ENCODE measurements at regions not wholly inside any gene's neighbourhood (a gene's known extent, or its start where the extent isn't known, plus 50 kb on each side); places are given as distances from the start of the nearest gene placed in this dataset.

- intact Hi-C loops (cut with DNase I) = no loop called here
These were observed 257.8 kb downstream of the EFNB2 start for GRCh38 chr13:106277484-106278154.

GRCh38 chr13:106276876-106277275 is 258.6 kb downstream of the EFNB2 start:
- H3K4me1 ChIP-seq = no peaks in the 10 kb centered on the region
- no peaks in the 10 kb centered on the region for H3K36me3 ChIP-seq (replicated peaks in 1 of 2; ENCODE audit: insufficient read depth in 1 of 2, low read depth in 2 of 2)
- 87 to 90% methylated on average over 4 of the region's 4 CpGs for WGBS, 2 donors
- no peaks in the 10 kb centered on the region for H3K27me3 ChIP-seq
- no peak for DNase-seq
- H3K9me3 ChIP-seq = no peaks in the 10 kb centered on the region
- no peak for ATAC-seq
- TF ChIP-seq POLR2A (IDR thresholded peaks at IDR 0.05) = no peak
- no peak for TF ChIP-seq CTCF (IDR thresholded peaks at IDR 0.05)
- H3K27ac ChIP-seq = no peak overlapping the region
- no peak overlapping the region for H3K4me3 ChIP-seq
- intact Hi-C loops (cut with DNase I) = no loop called here

More at GRCh38 chr13:106277484-106278154, 257.8 kb downstream of the EFNB2 start:
- WGBS, 2 donors = 62 to 64% methylated on average over 10 of the region's 10 CpGs
- Histone ChIP-seq H3K4me1 (no peaks in the 10 kb centered on the region), H3K9me3 (no peaks in the 10 kb centered on the region), H3K27ac (no peak overlapping the region), H3K36me3 (replicated peaks in 1 of 2; ENCODE audit: insufficient read depth in 1 of 2, low read depth in 2 of 2) (no peaks in the 10 kb centered on the region), H3K27me3 (no peaks in the 10 kb centered on the region), H3K4me3 (no peak overlapping the region)
- TF ChIP-seq CTCF (IDR thresholded peaks at IDR 0.05) (no peak), POLR2A (IDR thresholded peaks at IDR 0.05) (no peak)
- ATAC-seq (no peak), DNase-seq (no peak)

- no peaks in the 10 kb centered on the region for H3K36me3 ChIP-seq (replicated peaks in 1 of 2; ENCODE audit: insufficient read depth in 1 of 2, low read depth in 2 of 2)
- no peaks in the 10 kb centered on the region for H3K9me3 ChIP-seq
- H3K27me3 ChIP-seq = no peaks in the 10 kb centered on the region
- 58 to 73% methylated on average over 4 of the region's 4 CpGs for WGBS, 2 donors
- TF ChIP-seq CTCF (IDR thresholded peaks at IDR 0.05) (no peak), POLR2A (IDR thresholded peaks at IDR 0.05) (no peak)
- no peak overlapping the region for H3K4me3 ChIP-seq
- DNase-seq = no peak
- H3K27ac ChIP-seq = no peak overlapping the region
- no peaks in the 10 kb centered on the region for H3K4me1 ChIP-seq
- intact Hi-C loops (cut with DNase I) = no loop called here
- no peak for ATAC-seq
These were observed 259.9 kb downstream of the EFNB2 start for GRCh38 chr13:106275446-106276032.

GRCh38 chr13:106274551-106275203 is 260.8 kb downstream of the EFNB2 start:
- no peak overlapping the region for H3K27ac ChIP-seq
- TF ChIP-seq CTCF (IDR thresholded peaks at IDR 0.05) (no peak), POLR2A (IDR thresholded peaks at IDR 0.05) (no peak)
- no peaks in the 10 kb centered on the region for H3K36me3 ChIP-seq (replicated peaks in 1 of 2; ENCODE audit: insufficient read depth in 1 of 2, low read depth in 2 of 2)
- no peaks in the 10 kb centered on the region for H3K27me3 ChIP-seq
- H3K9me3 ChIP-seq = no peaks in the 10 kb centered on the region
- 55 to 56% methylated on average over 3 of the region's 3 CpGs for WGBS, 2 donors
- intact Hi-C loops (cut with DNase I) = no loop called here
- DNase-seq (no peak), ATAC-seq (no peak)
- no peak overlapping the region for H3K4me3 ChIP-seq
- no peaks in the 10 kb centered on the region for H3K4me1 ChIP-seq
